HepG2 (cell line): ENCODE measurements at regions not wholly inside any gene's neighbourhood (a gene's known extent, or its start where the extent isn't known, plus 50 kb on each side); places are given as distances from the start of the nearest gene placed in this dataset.

Source experiments
- ATAC-seq: fragments of 200-7000 bp; cut with Tn5 transposase; 3 replicates; pipeline ENCODE4 v1.9.1; 2020; ENCODE audit warnings: mild to moderate bottlenecking, moderate library complexity
- BruUV-seq: library from RNA; stranded (reverse); fragments of 400-500 nt; replicated peaks from 2 replicates; lab custom pipeline; 2021; lab: Mats Ljungman, UMichigan
- CTCF ChIA-PET: fragments of 300-600 bp; formaldehyde crosslinking; extraction: SDS; loops from one replicate; lab custom pipeline; 2021; ENCODE audit warnings: low total read pairs, inconsistent platforms, low intra/inter-chr PET ratio; lab: Yijun Ruan, JAX
- POLR2A ChIA-PET: fragments of 350-600 bp; sonication (Branson Sonifier 250); formaldehyde crosslinking; loops from one replicate; lab custom pipeline; 2020; ENCODE audit warnings: antibody characterized with exemption, inconsistent platforms; lab: Yijun Ruan, JAX
- DNase-seq: peaks from one replicate; pipeline ENCODE4 v3.0.0-alpha.2; 2015; ENCODE audit warnings: low spot score
- FAIRE-seq: peaks from 3 replicates; lab custom pipeline; 2011; peaks lifted over from hg19 to GRCh38; lab: Jason Lieb, UNC
- H2AFZ ChIP-seq: one replicate; pipeline ENCODE4 v1.6.1; 2011; ENCODE audit warnings: low read length, inconsistent platforms
- H3K27ac ChIP-seq: fragments of 300-600 bp; 3 replicates; pipeline ENCODE4 v1.8.0; 2011; ENCODE audit warnings: mixed run types, mild to moderate bottlenecking, mixed read lengths, low read length, inconsistent platforms; ENCODE audit not compliant: insufficient read depth; ENCODE audit errors: extremely low read length
- H3K27me3 ChIP-seq, 2 experiments: fragments of 200-600 bp in 1 of 2; 2 replicates in 1 of 2; 3 replicates in 1 of 2; pipeline versions ENCODE4 v1.6.0 to v1.8.0; 2011; ENCODE audit warnings: low read length in 2 of 2, mild to moderate bottlenecking in 2 of 2, moderate library complexity in 2 of 2, inconsistent platforms in 1 of 2; ENCODE audit not compliant: insufficient read depth in 2 of 2, control insufficient read depth in 1 of 2
- H3K36me3 ChIP-seq, 2 experiments: fragments of 200-600 bp in 1 of 2; replicated peaks in 1 of 2; 2 replicates in 1 of 2; 3 replicates in 1 of 2; pipeline versions ENCODE4 v1.5.1 to v1.8.0; 2011; ENCODE audit warnings: low read length in 2 of 2, inconsistent platforms in 1 of 2; ENCODE audit not compliant: insufficient read depth in 2 of 2, control insufficient read depth in 1 of 2
- H3K4me1 ChIP-seq: 2 replicates; pipeline ENCODE4 v1.5.1; 2012; ENCODE audit warnings: low read length, inconsistent platforms; ENCODE audit not compliant: insufficient read depth
- H3K4me2 ChIP-seq: 2 replicates; pipeline ENCODE4 v1.6.0; 2011; ENCODE audit warnings: low read depth, low read length, inconsistent platforms
- H3K4me3 ChIP-seq, 3 experiments: fragments of 200-600 bp in 1 of 3; sonication (generic), shearing (Covaris generic) in 1 of 3; replicated peaks in 1 of 3; 2 replicates each; pipeline ENCODE4 v1.5.1; 2011 to 2016; ENCODE audit warnings: low read length in 3 of 3, inconsistent platforms in 2 of 3, low read depth in 2 of 3, mild to moderate bottlenecking in 2 of 3, control low read depth in 1 of 3, mixed read lengths in 1 of 3; ENCODE audit not compliant: insufficient read depth in 1 of 3
- H3K79me2 ChIP-seq: one replicate; pipeline ENCODE4 v1.6.1; 2011; ENCODE audit warnings: low read length, inconsistent platforms; ENCODE audit not compliant: insufficient read depth
- H3K9ac ChIP-seq: 2 replicates; pipeline ENCODE4 v1.6.0; 2011; ENCODE audit warnings: mild to moderate bottlenecking, low read depth, low read length, inconsistent platforms; ENCODE audit not compliant: insufficient read depth
- H3K9me3 ChIP-seq: 2 replicates; pipeline ENCODE4 v1.5.1; 2012; ENCODE audit warnings: mild to moderate bottlenecking, low read length
- H4K20me1 ChIP-seq: 2 replicates; pipeline ENCODE4 v1.6.0; 2011; ENCODE audit warnings: inconsistent platforms, mild to moderate bottlenecking, low read length, moderate library complexity; ENCODE audit not compliant: insufficient read depth
- HMGXB4 ChIP-seq, 2 experiments: sonication (generic) in 1 of 2; formaldehyde crosslinking in 1 of 2; IDR thresholded peaks; 2 replicates each; pipeline versions ENCODE4 v1.4.0 to v1.6.1; 2018 to 2020; ENCODE audit warnings: missing genetic modification reagents in 2 of 2, borderline replicate concordance in 1 of 2, low read depth in 1 of 2, mild to moderate bottlenecking in 1 of 2, missing biosample characterization in 1 of 2
- HNF1B ChIP-seq: sonication (generic); formaldehyde crosslinking; IDR thresholded peaks from 2 replicates; pipeline ENCODE4 v1.5.1; 2020; ENCODE audit warnings: mild to moderate bottlenecking, moderate library complexity, missing genetic modification reagents
- PBX3 ChIP-seq: sonication (generic); formaldehyde crosslinking; IDR thresholded peaks from 2 replicates; pipeline ENCODE4 v1.8.1; 2023; ENCODE audit warnings: missing genetic modification reagents, inconsistent platforms, borderline replicate concordance
- PRDM10 ChIP-seq: sonication (generic); formaldehyde crosslinking; IDR thresholded peaks from 2 replicates; pipeline ENCODE4 v1.4.0; 2020; ENCODE audit warnings: low read depth, missing genetic modification reagents
- PTBP1 ChIP-seq: fragments of 200-400 bp; formaldehyde crosslinking; IDR thresholded peaks from 2 replicates; pipeline ENCODE4 v1.6.1; 2018; ENCODE audit warnings: low read length, low read depth; ENCODE audit not compliant: poor library complexity, severe bottlenecking
- SP140L ChIP-seq: sonication (generic); formaldehyde crosslinking; IDR thresholded peaks from 2 replicates; pipeline ENCODE4 v1.4.0; 2020; ENCODE audit warnings: missing genetic modification reagents, borderline replicate concordance
- ZNF33B ChIP-seq: sonication (generic); formaldehyde crosslinking; IDR thresholded peaks from 2 replicates; pipeline ENCODE4 v1.5.1; 2020; ENCODE audit warnings: mild to moderate bottlenecking, missing genetic modification reagents
- ZNF629 ChIP-seq: sonication (generic); formaldehyde crosslinking; conservative IDR thresholded peaks from 2 replicates; pipeline ENCODE4 v1.5.0; 2020; ENCODE audit warnings: missing genetic modification reagents
- ZNF672 ChIP-seq: sonication (generic); formaldehyde crosslinking; IDR thresholded peaks from 2 replicates; pipeline ENCODE4 v1.8.1; 2022; ENCODE audit warnings: missing genetic modification reagents
- WGBS: methylation state at CpG from one replicate; pipeline ENCODE4 v1.1.6; 2017; ENCODE audit warnings: low lambda C conversion rate; 5-methylcytosine and 5-hydroxymethylcytosine counted together
- in situ Hi-C: cut with HindIII; loops from 2 replicates; pipeline ENCODE4 v1.10.0; 2017; ENCODE audit warnings: low pct_unique_long_range_greater_than_20kb; ENCODE audit not compliant: extremely low pct_ligation_motif_present
- intact Hi-C: fragments of 100-400 bp; cut with micrococcal nuclease; formaldehyde crosslinking; loops from one replicate; pipeline ENCODE4 v1.10.0; 2022; ENCODE audit not compliant: unreplicated experiment

GRCh38 chr18:60794802-60795201 is 422.2 kb upstream of the MC4R start:
- no TSS peak for BruUV-seq
- intact Hi-C loops (no loop called here), in situ Hi-C loops (no loop called here)
- FAIRE-seq (no peak), DNase-seq (no peak), ATAC-seq (no peak)
- CTCF ChIA-PET: no interaction called here
- no peaks in the 10 kb centered on the region for H4K20me1 ChIP-seq
- no peaks in the 10 kb centered on the region for H3K27me3 ChIP-seq
- no peaks in the 10 kb centered on the region for H3K4me1 ChIP-seq
- no peak overlapping the region for H3K9ac ChIP-seq
- TF ChIP-seq HMGXB4 (CRISPR knock-in tag; IDR thresholded peaks at IDR 0.05; ENCODE audit: borderline replicate concordance in 1 of 2, low read depth in 1 of 2) (no peak), ZNF629 (no peak), PBX3 (no peak), SP140L (CRISPR knock-in tag) (no peak), ZNF33B (no peak), PRDM10 (no peak), HNF1B (CRISPR knock-in tag) (no peak), ZNF672 (no peak), PTBP1 (no peak)
- no peak overlapping the region for H3K4me3 ChIP-seq
- POLR2A ChIA-PET: no interaction called here
- no peaks in the 10 kb centered on the region for H3K9me3 ChIP-seq
- no peak overlapping the region for H3K27ac ChIP-seq
- no peak overlapping the region for H3K4me2 ChIP-seq
- WGBS: 3% methylated on average over 5 of the region's 5 CpGs
- no peaks in the 10 kb centered on the region for H3K36me3 ChIP-seq
- H3K79me2 ChIP-seq: no peaks in the 10 kb centered on the region
- H2AFZ ChIP-seq: no peak overlapping the region
